Islet of Langerhans (tissue), 1 donor: ENCODE measurements at regions not wholly inside any gene's neighbourhood (a gene's known extent, or its start where the extent isn't known, plus 50 kb on each side); places are given as distances from the start of the nearest gene placed in this dataset.

Experiments
- FAIRE-seq: peaks from one replicate; lab custom pipeline; 2011; peaks lifted over from hg19 to GRCh38; lab: Jason Lieb, UNC

DNA sequence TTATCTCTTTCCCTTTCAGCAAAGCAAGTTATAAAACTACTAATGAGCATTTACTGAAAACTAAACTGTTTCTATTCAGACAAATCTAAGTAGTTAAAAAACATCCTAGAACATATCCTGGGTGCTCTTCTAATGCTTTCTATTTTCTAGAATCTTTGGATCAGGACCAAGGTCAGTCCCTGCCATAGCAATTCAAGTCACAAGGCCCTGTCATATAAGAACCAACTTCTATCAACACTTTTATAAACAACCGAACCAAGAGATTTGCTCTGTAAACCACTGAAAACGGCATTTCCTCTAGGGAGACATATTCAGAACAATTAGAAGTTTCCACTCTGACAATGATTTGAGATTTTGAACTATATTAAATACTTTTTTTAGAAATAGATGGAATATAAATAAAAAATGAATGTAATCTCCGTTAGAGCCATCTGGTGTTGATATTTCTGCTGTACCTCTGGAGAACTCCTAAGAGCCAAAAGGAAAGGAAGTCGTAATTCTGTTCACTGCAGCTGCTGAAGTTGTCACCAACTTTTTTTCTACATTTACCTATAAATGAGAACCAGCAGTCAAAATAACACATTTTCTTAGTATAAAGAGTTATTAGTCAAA lies 51.4 kb upstream of the LGSN start:
- no peak for FAIRE-seq

DNA sequence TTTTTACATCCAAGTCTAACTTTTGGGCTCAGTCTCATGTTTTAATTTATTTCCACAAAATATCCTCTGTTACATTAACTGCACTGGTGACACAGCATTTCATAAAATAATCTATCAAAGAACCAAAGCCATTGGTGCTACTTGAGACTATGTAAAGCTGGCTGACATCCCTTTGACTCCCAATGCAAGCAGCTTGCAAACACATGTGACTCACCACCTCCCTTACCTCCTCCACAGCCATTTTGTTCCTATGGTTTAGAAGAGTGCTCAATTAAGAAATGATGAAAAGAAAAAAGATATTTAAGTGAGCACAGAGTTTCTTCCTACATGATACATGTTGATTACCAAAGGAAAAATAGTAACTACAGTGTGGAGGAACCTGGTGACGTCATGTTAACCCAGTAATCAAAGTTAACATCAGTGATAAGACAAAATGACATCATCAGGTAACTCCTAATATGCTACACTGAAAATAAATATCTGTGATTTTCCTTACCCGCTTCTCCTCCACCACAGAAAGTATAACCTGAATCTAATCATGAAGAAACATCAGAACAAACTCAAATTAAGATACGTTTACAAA lies 53.3 kb upstream of the LGSN start:
- no peak for FAIRE-seq

DNA sequence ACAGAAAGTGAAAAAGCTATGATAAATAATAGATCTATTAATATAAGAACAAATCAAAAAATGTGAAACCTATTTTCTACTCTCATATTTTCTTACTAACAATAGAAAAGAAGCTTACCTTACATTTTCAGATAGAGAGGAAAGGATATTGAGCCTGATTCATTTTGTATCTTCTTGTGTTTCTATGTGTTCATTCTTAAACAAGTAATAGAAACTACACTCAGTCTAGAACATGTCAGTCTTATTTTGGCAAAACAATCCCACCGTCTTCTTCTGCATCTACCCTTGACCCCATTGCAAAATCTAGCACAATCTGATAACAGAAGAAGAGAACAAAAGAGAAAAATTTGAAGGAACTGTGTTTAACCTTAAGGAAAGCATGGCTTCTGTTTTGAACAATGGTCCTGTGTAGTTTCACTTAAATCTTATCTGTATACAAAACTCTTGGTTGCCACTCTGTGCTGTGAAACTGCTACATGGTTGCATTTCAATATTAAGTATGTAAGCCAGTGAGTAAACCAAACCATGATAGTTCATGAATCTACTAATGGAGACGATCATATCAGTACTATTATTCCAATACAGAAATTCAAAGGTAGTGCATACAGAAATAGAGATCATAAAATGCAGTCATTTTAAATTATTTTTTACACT lies 69.5 kb upstream of the LGSN start:
- no peak for FAIRE-seq

DNA sequence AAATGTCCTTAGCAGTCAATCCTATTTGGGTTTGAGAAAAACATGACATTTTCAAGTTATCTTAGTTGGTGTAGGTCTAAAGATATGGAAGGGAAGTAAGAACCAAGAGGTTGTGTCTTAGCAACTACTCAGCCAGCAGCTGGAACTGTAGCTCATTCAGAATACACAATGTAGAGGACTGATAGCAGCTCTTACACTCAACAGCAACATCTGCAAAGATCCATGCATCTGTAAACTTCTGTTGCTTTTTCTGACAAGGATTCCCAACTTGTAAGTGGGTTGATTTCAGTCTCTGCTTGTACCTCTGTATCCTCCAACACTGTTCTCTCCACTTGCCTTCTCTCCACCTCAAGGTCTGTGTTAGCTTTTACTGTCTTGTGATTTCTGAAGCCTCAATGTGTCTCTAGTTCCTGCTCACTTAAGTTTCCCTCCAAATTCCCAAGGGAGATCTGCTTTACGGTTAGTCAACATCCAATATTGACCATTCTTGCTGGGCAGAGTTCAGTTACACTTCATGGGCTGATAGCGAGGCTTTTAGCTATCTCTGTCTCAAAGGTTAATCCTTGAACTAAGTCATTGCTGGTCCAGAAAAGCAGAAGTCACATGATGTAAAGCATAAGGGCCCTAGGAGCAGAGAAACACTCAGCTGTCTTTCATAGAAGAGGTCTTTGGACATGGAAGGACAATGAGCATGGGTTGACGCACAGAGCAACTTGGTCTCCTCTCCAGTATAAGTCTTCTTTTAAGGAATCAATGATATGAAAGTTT lies 71.6 kb upstream of the LGSN start:
- no peak for FAIRE-seq

DNA sequence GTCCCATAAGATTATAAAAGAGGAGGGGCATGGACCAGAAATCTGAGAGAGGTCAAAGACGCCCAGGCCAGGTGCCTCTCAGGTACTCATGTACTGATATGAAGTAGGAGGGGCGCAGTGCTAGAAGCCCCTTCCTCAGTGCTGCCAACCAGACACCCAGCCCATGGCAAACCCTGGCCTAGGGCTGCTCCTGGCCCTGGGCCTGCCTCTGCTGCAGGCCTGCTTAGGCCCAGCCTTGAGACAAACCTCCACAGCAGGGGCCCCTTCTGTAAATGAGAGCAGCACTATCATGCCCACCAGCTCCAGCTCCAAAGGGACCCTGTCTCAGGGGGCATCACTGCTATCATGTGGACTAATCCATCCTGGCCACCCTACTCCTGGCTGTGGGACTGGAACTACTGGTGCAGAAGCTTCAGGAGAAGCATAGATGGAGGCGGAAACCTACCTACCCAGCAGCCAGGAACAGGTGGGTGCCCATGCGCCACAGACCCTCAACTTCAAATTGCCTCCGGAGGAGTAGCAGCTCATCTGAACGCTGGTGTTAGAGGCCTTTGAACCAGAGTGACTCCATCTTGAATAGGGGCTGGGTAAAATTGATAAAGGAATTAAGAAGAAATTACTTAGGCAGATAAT lies 72.4 kb upstream of the LGSN start:
- FAIRE-seq: no peak

DNA sequence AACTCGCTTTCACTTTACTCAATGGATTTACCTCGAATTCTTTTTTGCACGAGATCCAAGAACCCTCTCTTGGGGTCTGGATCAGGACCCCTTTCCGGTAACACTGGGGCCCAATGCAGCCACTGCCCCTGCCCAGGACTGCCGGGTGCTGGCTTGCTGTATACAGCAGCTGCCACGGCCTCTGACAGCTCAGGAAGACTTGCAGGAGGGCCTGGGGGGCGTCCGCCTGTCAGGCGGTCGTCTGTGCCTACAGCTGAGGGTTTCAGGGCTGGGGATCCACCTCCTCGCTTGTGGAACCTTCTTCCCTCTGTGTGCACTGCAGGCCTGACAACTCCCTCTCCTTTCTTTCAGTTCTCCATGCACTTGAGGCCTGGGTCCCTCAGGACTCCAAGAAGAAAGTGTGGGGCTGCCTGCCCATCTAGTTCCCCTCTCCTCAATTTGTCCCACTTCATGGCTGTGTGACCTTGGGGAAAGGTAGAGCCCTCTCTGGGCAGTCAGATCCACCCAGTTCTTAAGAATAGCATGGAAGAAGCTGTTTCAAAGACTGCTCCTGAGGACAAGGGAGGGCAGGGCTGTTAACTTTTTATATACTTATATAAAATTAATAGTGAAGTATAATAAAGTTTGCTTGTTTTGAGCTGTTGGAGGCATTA lies 75.0 kb upstream of the LGSN start:
- no peak for FAIRE-seq

DNA sequence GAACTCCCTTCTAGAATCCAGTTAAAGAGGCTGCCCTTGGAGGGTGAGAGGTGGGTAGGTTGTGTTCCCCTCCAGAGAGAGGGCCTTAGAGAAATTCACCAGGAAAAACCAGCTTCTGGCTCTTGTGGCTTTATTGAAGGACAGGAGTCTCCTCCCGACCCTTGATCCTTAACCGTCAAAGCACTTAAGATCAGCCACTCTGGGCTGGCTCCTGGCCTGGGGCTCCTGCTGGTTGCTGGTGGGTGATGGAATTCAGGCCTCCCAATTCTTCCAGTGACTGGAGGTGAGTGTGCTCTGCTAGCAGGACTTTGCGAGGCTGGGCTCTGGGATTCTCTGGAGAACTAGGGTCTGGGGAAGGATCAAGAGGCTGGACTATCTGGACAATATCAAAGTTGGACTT lies 75.6 kb upstream of the LGSN start:
- no peak for FAIRE-seq

DNA sequence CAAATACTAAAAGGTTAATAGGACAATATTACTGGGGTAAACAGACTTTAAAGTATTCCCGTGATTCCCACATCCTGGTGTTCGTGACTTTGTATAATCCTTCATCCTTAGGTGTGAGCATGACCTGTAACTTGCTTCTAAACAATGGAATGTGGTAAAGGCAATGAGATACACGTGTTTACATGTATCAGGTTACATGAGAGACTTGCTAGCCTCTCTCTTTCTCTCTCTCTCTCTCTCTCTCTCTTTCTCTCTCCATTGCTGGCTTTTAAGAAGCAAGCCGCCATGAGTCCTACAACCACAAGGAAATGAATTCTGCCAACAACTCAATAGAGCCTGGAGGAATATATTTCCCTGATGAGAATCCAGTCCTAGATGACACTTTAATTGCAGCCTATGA lies 83.9 kb upstream of the LGSN start:
- no peak for FAIRE-seq

DNA sequence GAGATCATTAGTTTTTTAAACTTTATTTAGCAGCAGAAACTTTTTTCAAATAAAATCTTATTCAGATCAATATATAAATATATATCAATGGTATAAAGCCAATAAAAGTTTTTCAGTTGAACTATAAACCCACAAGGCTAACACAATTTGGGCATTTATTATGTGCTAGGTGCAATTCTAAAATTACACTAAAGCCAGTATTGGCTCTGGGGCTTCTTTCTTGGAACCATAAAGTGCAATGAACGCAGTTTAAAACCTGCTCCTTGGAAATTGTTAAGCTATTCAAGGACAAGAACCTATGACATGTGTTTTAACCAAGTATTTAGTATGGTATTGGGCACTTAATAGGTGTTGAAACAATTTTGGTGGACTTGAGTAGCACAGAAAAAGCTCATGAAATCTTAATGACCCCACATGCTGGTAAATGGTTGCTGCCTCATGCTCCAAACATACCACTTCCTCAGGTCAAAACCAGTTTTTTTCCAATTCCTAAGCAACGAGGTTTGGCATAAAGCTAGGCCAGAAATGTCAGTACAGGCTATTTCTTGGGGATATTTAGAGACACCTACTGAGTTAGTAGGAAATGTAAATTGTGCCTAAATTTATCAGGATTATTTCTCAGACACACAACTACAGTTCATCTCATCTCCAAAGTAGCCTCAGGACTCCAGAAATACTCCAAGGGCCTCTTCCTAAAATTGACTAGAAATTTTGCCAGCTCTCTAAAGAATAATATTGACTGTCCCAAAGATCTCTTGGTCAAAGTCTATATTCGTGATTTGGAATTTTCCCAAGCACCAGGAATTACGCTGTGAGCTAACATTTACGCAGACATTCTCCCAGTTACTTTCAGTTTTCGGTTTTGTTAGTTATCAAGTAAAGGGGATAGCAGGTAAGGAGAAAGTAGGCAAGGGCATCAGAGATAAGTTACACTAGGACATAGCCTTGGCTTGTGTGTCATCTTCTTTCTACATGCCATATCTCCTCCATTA lies 90.9 kb upstream of the LGSN start:
- peak; percentile 91 for FAIRE-seq

DNA sequence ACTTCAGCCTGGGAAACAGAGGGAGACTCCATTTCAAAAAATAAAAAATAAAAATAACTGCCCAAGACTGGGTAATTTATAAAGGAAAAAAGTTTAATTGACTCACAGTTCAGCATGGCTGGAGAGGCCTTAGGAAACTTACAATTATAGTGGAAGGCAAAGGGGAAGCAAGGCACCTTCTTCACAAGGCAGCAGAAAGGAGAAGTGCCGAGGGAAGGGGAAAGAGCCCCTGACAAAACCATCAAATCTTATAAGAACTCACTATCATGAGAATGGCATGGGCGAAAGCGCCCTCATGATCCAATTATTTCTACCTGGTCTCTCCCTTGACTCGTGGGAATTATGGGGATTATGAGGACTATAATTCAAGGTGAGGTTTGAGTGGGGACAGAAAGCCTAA lies 95.5 kb upstream of the LGSN start:
- no peak for FAIRE-seq

DNA sequence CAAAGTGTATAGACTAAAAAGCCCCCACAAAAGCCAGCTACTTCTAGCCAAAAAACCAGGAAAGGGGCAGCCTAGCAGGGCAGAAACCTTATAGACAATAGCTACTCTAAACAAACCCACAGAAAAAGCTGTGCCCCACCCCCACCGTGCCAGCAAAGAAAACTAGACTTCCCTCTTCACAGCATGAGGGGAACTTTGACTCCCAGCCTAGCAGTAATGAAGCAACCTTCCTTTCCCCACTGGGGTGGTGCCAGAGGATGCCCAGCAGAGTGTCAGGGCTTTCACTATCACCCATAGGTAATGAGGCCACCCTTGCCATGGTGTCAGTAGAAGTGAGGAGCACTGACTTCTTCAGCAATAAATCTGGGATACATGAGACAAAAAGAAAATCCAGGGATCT lies 99.0 kb upstream of the LGSN start:
- no peak for FAIRE-seq

DNA sequence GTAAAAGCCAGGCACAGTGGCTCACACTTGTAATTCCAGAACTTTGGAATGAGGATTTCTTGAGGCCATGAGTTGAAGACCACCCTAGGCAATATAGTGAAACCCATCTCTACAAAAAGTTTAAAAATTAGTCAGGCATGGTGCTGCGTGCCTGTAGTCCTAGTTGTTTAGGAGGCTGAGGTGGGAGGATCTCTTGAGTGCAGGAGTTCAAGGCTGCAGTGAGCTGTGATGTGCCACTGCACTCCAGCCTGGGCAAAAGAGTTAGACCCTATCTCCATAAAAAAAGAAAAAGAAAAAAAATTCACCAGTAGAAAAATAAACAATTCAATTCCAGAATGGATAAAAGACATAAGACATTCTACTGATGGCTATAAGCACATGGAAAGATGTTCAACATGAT lies 104.9 kb upstream of the LGSN start:
- no peak for FAIRE-seq

DNA sequence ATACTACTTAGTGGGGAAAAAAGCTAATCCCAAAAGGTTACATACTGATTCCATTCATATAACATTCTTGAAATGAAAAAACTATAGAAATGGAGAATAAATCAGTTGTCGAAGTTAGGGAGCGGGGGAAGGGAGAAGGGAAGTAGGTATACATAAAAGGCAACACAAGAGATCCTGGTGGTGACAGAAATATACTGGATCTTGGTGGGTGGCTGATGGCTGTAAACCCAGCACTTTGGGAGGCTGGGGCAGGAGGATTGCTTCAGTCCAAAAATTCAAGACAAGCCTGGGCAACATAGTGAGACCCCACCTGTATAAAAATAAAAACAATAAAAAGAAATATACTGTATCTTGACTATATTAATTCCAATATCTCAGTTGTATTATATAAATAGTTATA lies 105.7 kb upstream of the LGSN start:
- FAIRE-seq: no peak

DNA sequence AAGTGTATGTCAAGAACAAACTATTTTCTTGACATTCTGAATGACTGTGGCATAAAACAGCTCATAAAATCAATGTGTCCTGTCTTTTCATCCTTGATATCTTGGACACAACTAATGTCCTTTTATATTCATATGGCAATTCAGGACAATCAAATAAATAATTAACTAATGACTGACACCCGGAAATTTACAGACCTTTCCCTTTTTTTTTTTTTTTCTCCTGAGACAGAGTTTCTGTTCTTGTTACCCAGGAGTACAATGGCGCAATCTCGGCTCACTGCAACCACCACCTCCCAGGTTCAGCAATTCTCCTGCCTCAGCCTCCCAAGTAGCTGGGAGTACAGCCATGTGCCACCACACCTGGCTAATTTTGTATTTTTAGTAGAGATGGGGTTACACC lies 107.1 kb upstream of the LGSN start:
- peak; percentile 30 for FAIRE-seq

DNA sequence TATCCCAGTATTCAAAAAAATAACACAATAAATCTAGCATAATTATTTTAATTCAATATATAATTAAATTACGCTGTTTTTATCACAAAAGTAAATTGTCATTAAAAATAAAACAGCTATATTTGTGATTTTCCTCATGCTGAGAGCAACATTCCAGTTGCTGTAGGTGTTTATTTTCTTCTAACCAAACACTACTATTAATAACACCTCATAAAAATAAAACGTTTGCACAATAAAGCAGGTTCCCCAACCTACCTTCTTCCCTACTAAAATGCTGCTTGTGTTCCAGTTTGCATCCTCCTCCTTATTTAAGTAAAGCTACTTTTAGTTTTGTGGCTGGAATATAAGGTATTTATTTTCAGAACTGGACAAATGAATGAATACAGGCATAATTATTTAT lies 108.2 kb upstream of the LGSN start:
- FAIRE-seq: no peak

DNA sequence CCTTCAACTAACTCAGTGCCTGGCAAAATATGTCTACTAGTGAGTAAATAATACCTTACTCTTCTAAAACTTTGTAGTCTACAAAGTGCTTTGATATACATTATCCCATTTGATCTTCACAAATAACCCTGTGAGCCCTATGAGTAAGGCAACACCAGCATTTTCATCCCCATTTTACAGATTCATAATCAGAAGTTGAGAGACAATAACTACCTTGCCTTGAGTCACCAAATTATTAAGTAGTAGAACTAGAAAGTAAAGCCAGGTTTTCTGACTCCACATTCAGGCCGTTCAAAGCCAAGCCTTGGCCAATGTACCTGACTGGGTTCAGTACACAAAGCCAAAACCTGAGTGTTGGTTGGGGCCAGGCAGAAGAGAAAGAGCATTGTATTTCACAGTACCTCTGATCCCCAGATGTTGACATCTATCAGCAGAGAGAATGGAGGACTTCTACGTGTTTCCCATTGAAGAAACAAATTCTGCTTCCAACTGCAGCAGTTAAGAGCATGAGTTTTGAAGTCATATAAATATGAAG lies 111.3 kb upstream of the LGSN start:
- FAIRE-seq: no peak

DNA sequence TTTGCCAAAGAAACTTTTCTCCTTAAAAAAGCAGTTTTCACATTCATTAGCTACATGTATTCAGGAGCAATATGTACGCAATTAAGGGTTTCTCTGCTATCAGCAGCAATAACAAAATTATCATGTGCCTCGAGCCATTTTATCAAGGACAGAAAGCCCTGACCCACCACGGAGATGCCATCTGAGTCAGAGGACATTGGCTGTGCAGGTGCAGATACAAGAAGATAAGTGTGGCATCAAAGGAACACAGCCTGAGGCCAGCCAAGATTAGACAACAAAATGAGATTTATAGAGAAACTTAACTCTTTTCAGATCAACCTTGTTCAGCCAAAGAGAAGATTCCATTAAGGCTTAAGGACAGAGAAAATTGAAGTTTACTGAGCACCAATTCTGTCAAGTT lies 115.2 kb upstream of the LGSN start:
- no peak for FAIRE-seq

DNA sequence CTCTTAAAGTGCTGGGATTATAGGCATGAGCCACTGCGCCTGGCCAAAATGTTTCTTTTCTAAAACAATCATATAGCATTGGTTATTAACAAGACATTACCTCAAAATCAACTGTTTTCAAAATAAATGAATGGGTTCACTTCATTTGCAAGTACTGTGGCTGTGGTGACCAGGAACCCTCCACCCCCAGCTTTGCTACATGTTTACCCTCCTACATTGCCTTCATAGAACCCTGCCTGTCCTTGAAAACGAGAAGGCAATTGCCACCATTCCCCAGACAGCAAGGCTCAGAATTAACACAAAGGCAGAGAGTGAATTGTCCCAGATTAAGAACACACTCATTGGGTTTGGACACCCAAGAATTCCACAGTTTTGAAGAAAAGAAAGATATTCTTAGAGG lies 116.6 kb upstream of the LGSN start:
- FAIRE-seq: no peak

DNA sequence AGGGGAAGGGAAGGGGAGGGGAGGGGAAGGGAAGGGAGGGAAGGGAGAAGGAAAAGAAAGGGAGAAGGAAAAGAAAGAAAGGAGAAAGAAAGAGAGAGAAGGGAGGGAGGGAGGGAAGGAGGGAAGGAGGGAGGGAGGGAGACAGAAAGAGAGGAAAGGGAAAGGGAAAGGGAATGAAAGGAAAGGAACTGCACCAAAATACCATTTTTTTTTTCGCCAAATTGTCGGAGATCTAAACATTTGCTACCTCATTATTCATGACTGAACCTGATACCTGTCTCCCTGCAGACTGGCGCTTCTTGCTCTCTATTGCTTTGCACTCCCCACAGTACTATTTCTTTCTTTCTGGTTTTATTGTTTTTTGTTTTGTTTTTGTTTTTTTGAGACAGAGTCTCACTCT lies 117.3 kb upstream of the LGSN start:
- no peak for FAIRE-seq

DNA sequence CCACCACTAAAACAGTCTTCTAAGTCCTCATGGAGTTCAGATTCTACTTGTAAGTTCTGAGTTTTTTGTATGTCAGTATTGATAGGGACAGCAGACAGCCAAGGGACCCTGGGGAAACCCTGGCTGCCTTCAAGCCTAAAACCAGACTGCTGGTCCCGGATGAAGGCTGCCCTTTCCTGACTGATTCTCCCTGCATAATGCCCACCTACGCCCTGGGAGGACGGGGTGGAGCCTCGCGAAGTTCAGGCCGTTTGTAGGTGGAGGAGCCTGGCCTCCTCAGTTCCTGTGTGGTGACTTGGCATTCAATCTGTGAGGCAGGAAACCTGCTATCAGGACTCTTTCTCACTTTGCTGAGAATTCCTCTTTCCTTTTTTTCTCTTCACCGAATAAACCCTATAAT lies 120.3 kb upstream of the LGSN start:
- no peak for FAIRE-seq

DNA sequence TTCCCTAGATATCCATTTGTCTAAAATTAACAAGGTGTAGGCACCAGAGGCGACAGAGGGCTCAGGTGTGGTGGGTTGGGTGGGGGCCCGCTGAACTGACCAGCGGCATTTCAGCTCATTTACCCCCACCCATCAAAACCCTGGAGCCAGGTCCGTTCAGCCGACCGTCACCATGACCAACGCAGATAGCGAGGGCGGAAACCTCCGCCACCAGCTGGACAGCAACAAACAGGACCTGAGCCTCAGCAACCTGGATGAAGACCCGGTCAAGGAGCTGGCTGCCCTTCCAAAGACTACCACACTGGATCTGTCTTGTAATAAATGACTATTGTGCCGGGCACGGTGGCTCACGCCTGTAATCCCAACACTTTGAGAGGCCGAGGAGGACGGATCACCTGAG lies 120.8 kb upstream of the LGSN start:
- no peak for FAIRE-seq
